Memory B cell (primary cell): ENCODE measurements at regions not wholly inside any gene's neighbourhood (a gene's known extent, or its start where the extent isn't known, plus 50 kb on each side); places are given as distances from the start of the nearest gene placed in this dataset.
A peak's percentile ranks its signal among the peaks of the same experiment; 100 is the strongest.

ENCODE experiments used
- ATAC-seq: fragments of 150-1000 bp; cut with Tn5 transposase; 2 replicates; pipeline ENCODE4 v1.10.0; 2021; ENCODE audit warnings: low read depth, mild to moderate bottlenecking, moderate library complexity
- DNase-seq, 2 donors: peaks; one replicate each; pipeline ENCODE4 v3.0.0; 2022; ENCODE audit warnings: low spot score in 2 of 2
- H3K27ac Mint-ChIP-seq: one replicate; pipeline ENCODE4 v1.8.0; 2022; ENCODE audit warnings: mild to moderate bottlenecking, moderate library complexity, mixed read lengths
- H3K27me3 Mint-ChIP-seq: one replicate; pipeline ENCODE4 v1.8.0; 2022; ENCODE audit warnings: mixed read lengths
- H3K36me3 Mint-ChIP-seq: one replicate; pipeline ENCODE4 v1.8.0; 2022; ENCODE audit warnings: mild to moderate bottlenecking, mixed read lengths
- H3K4me1 Mint-ChIP-seq: one replicate; pipeline ENCODE4 v1.8.0; 2022; ENCODE audit warnings: mixed read lengths
- H3K4me3 Mint-ChIP-seq: one replicate; pipeline ENCODE4 v1.8.0; 2022; ENCODE audit warnings: mild to moderate bottlenecking, moderate library complexity, mixed read lengths
- H3K9me3 Mint-ChIP-seq: one replicate; pipeline ENCODE4 v1.8.0; 2022; ENCODE audit warnings: mixed read lengths

DNA sequence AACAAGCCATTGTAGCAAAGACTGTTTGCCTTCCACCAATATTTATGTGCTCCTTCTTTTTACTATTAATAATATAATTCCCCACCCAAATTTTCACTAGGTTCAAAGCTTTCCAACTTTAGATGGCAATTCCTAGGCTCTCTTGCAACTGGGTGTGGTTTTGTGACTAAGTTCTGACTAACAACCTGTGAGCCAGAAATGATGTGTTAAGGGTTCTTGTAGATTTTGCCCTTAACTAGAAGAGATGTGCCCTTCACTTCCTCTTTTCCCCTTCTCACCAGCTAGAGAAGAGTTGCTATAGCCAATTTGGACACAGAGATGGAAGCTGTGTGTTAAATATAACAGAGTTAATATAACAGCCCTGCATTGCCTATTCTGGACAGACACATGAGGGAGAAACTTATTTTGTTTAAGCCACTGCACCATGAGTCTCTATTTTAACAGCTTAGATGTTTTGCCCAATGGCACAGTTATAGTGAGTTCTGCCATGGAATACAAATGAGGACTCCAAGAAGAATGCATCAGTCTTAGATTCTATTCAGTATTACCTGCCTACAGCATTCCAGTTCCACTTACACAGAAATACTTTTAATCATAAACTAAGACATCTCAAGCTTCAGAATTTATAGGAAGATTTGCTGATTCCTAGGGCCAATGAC is 216.2 kb downstream of the DUSP6 start:
- H3K36me3 Mint-ChIP-seq, result no peaks in the 10 kb centered on the region
- DNase-seq (no peak), ATAC-seq (peak; percentile 45)
- H3K27ac Mint-ChIP-seq, result no peak overlapping the region
- no peaks in the 10 kb centered on the region for H3K9me3 Mint-ChIP-seq
- no peaks in the 10 kb centered on the region for H3K4me1 Mint-ChIP-seq
- H3K4me3 Mint-ChIP-seq, result no peak overlapping the region
- no peaks in the 10 kb centered on the region for H3K27me3 Mint-ChIP-seq

DNA sequence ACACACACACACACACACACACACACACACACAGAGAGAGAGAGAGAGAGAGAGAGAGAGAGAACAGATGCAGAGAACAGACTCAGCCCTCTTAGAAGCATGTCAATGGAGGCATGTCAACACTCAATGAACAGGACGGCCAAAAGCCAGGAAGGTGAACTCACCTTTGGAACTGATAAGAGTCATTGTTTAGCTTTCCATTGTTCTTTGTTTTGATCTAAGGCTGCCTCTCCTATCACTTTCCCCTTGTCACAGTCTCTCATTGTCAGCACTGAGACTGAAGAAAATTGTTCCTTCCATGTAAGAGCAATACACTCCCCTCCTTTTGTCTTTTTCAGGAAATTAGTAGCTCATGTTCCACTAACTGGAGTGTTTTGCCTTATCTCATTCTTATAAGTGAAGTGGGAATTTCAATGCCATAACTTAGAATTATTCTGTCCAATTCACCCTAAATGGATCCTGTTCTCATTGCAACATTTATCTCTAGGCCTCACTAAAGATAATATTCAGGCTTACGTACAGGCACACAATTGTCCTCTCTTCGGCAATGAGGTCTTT is 218.0 kb downstream of the DUSP6 start:
- H3K4me3 Mint-ChIP-seq, result no peak overlapping the region
- no peaks in the 10 kb centered on the region for H3K27me3 Mint-ChIP-seq
- no peaks in the 10 kb centered on the region for H3K36me3 Mint-ChIP-seq

DNA sequence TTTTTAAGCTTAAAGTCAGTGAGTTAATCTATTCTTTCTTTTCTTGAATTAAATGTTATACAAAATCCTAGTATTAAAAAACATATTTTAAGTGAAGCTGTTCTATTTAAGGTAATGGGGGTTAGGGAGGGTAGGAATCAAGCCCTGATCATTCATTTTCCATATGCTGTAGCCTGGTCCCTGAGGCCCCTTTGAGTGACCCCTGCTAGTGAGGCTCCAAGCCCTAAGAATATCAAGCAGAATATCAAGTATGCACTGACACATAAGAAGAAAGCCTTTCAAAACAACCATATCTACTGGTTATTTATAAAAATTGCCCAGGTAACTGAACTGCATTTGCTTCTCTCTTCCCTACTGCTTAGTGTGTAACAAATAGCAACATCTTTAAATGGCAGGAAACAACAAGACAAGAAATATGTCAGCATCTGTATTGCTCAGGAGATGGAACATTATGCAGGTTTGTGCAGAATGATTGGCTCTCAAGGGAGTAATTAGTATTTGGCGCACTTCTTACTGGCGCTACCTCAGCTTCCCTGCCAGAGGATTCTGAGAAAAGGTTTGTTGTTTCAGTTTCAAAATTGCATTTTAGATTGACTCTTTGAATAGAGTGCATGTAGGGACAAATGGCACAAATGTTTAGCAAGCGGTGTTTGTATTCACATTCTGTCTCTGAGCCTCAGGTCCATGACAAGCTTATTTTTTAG is 223.0 kb downstream of the DUSP6 start:
- H3K9me3 Mint-ChIP-seq, result no peaks in the 10 kb centered on the region
- ATAC-seq (no peak), DNase-seq (no peak)
- H3K4me1 Mint-ChIP-seq, result no peaks in the 10 kb centered on the region
- no peak overlapping the region for H3K4me3 Mint-ChIP-seq
- no peaks in the 10 kb centered on the region for H3K27me3 Mint-ChIP-seq
- no peaks in the 10 kb centered on the region for H3K36me3 Mint-ChIP-seq
- no peak overlapping the region for H3K27ac Mint-ChIP-seq

More for the DNA sequence above, 218.0 kb downstream of the DUSP6 start:
- H3K4me1 Mint-ChIP-seq, result no peaks in the 10 kb centered on the region
- no peak overlapping the region for H3K27ac Mint-ChIP-seq
- ATAC-seq (no peak), DNase-seq (no peak)
- H3K9me3 Mint-ChIP-seq, result no peaks in the 10 kb centered on the region

DNA sequence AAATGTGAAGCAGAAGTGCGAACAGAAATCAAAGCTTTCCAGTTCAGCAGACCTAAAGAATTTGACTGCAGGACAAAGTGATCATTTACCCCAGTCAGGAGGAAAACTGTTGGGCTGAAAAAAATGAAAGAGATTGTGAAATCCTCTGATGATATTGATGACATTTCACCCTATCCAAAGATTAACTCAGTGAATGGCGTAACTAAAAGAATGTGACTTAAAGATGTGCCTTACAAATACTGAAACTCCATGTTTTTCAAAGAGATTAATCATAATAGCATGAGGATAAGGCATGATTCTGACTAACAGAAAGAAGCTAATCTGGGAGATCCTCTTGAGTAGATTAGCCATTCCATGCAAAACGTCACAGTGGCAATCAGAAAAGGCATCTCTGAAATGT is 225.6 kb downstream of the DUSP6 start:
- H3K36me3 Mint-ChIP-seq, result no peaks in the 10 kb centered on the region
- H3K9me3 Mint-ChIP-seq, result no peaks in the 10 kb centered on the region

DNA sequence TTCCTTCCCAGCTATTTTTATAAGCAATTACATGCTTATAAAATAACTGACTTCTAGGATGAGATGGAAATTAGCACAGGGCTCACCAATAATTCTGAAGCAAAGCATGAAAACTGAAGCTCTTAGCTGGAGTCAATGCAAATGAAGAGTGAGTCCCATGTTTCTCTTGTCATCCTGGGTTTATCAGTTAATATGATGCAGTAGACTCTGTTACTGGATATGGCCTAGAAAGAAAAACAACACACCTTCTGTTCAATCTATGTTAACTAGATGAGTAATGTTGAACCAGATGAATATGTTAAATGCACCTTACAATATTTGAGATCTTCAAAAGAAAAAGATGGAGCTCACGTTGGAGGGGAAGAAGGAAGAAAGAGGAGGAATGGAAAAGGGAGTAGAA is 229.4 kb downstream of the DUSP6 start:
- ATAC-seq (no peak), DNase-seq (no peak)
- Mint-ChIP-seq H3K9me3 (no peaks in the 10 kb centered on the region), H3K27me3 (no peaks in the 10 kb centered on the region), H3K4me1 (no peaks in the 10 kb centered on the region), H3K4me3 (no peak overlapping the region), H3K27ac (no peak overlapping the region), H3K36me3 (no peaks in the 10 kb centered on the region)

More for the DNA sequence above, 225.6 kb downstream of the DUSP6 start:
- no peaks in the 10 kb centered on the region for H3K27me3 Mint-ChIP-seq
- H3K4me3 Mint-ChIP-seq, result no peak overlapping the region
- H3K4me1 Mint-ChIP-seq, result no peaks in the 10 kb centered on the region
- no peak overlapping the region for H3K27ac Mint-ChIP-seq
- DNase-seq, result no peak
- no peak for ATAC-seq

DNA sequence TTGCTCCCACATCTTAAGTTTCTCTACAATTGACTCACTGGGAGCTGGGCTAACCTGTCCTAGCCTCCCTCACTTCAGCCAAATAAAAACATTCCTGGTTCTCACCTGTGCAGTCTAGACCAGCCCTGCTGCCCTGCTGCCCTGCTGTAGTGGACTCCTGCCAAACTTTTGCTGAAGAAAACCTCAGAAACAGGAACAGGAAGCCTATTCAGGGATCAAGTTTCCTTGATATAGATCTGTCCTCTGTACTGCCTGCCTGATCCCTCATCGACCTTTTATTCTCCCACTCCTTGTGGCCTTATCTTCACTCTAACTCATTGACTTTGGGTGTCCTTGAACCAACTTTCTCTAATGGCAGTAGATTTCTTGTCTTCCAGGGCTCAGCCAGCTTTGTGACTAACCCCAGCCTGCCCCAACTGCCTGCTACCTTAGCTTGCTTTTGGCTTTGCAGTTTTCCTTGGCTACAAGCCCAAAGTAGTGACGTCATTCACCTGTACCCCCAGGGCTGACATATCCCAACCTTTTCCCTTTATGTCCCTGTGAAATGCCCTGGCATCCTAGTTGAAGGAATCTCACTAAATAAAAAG is 234.8 kb downstream of the DUSP6 start:
- Mint-ChIP-seq H3K36me3 (no peaks in the 10 kb centered on the region), H3K4me3 (no peak overlapping the region), H3K27ac (no peak overlapping the region), H3K4me1 (no peaks in the 10 kb centered on the region), H3K9me3 (no peaks in the 10 kb centered on the region), H3K27me3 (peaks cover 2% of the 10 kb centered on the region)
- DNase-seq (no peak), ATAC-seq (no peak)

DNA sequence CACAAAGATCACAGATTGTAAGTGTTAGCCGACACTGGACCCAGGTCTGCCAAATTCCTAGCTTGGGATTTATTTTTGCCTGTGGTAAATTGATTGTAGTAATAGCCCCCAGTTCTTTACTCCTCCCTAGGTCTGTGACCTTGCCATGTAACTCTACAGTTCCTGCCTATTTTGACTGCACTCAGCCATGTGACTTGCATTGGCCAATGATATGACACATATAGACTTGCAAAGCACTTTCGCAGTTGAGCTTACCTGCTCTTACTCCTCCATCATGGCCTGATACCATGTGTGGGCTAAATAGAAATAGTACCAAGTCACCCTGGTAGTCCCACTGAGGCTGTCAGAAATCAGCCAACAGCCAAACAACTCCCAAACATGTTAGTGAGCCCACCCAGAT is 240.3 kb downstream of the DUSP6 start:
- Mint-ChIP-seq H3K4me1 (no peaks in the 10 kb centered on the region), H3K36me3 (no peaks in the 10 kb centered on the region), H3K27ac (no peak overlapping the region), H3K27me3 (peaks cover 2% of the 10 kb centered on the region), H3K4me3 (no peak overlapping the region), H3K9me3 (no peaks in the 10 kb centered on the region)
- ATAC-seq (no peak), DNase-seq (no peak)

DNA sequence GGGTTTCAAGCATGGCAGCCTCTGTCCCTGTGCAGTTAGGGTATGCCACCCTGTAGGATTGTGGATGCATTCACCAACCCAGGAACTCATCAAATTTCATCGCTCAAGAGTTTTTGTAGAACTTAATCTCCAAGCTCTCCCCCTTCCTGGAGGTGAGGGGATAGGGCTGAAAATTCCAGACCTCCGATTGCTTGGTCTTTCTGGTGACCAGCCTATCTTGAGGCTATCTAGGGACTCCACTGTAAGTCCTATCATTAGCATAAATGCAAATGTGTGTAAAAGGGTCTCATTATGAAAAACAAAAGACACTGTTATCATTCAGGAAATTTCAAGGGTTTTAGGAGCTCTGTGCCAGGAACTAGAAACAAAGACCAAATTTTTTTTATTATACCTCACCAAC is 244.0 kb downstream of the DUSP6 start:
- DNase-seq, result no peak
- ATAC-seq, result no peak
- Mint-ChIP-seq H3K36me3 (no peaks in the 10 kb centered on the region), H3K4me1 (no peaks in the 10 kb centered on the region), H3K4me3 (no peak overlapping the region), H3K27me3 (no peaks in the 10 kb centered on the region), H3K9me3 (no peaks in the 10 kb centered on the region), H3K27ac (no peak overlapping the region)

DNA sequence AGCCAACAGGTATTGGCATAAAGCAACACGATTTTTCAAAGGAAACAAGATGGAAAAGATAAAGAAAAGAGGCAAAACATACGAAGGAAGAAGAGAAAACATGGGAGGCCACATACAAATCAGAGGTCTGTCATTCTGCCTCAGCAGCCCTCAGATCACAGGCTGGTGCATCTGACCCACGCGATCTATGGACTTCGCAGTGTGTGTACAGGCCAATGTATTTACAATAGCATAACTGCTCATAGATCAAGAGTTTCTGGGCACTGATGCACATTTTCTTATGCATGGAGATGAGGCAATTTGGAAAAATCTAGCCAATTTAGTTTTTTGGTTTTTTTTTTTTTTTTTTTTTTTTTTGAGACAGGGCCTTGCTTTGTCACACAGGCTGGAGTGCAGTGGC is 245.4 kb downstream of the DUSP6 start:
- H3K36me3 Mint-ChIP-seq, result no peaks in the 10 kb centered on the region
- no peak overlapping the region for H3K4me3 Mint-ChIP-seq
- no peak for DNase-seq
- H3K4me1 Mint-ChIP-seq, result no peaks in the 10 kb centered on the region
- no peak for ATAC-seq
- H3K27me3 Mint-ChIP-seq, result no peaks in the 10 kb centered on the region
- no peak overlapping the region for H3K27ac Mint-ChIP-seq
- no peaks in the 10 kb centered on the region for H3K9me3 Mint-ChIP-seq

DNA sequence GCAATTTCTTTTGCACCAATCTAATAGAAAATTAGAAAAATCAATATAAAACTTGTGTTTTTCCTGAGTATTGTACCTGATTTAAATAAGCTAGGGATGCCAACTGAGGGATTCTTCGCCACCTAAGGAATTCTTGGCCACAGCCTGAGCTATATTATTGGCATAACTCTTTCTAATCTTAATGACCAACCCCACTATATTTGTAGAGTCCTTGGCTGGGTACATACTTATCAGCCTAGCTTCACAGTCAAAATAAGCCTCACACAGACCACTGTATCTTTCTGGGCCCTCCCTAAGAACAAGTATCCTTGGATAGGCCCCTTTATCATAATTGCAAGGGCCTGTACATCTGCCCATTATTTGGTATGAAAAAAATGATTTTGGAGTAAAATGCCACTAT is 247.1 kb downstream of the DUSP6 start:
- Mint-ChIP-seq H3K4me1 (no peaks in the 10 kb centered on the region), H3K4me3 (no peak overlapping the region), H3K27me3 (peaks cover under 1% of the 10 kb centered on the region), H3K36me3 (no peaks in the 10 kb centered on the region), H3K27ac (no peak overlapping the region), H3K9me3 (no peaks in the 10 kb centered on the region)
- DNase-seq, result no peak
- ATAC-seq, result no peak

DNA sequence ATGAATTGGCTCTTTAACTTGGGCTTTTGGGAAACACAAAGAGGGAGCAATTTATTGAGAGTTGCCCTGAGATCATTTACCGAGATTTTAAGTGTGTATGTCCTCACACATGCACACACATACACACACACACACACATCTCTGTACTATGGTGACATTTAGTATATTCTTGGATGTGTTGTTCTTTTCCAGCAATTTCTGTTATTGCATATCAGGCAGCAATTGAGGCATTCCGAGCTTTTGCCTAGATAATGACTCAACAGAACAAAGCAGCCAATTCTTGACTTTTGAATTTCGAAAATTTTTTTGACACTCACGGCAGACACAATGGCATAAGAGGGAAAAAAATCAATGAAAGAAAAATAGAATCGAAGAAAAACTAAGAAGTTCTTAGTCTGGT is 248.5 kb downstream of the DUSP6 start:
- Mint-ChIP-seq H3K27me3 (peaks cover 2% of the 10 kb centered on the region), H3K4me1 (no peaks in the 10 kb centered on the region), H3K36me3 (no peaks in the 10 kb centered on the region), H3K27ac (no peak overlapping the region), H3K4me3 (no peak overlapping the region), H3K9me3 (no peaks in the 10 kb centered on the region)
- ATAC-seq (no peak), DNase-seq (no peak)

DNA sequence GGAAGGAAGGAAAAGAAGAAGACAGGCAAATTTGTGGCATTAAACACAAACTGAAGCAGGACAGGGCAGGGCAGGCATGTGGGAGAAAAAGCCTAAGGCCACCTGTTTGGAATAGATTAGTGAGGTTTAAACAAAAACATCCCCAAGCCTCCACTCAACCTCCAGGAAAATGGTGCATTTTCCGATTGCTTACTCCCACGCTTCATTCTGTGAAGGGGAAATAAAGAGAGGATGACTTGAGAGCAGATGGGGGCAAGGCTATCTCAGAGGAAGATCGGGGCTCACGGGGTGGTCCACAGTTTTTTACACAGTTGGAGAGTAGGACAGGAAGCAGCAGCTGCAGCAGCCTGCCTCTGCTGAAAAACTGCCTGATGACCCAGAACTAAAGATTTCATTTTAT is 250.9 kb downstream of the DUSP6 start:
- ATAC-seq (no peak), DNase-seq (no peak)
- Mint-ChIP-seq H3K4me3 (no peak overlapping the region), H3K27me3 (peaks cover 2% of the 10 kb centered on the region), H3K36me3 (no peaks in the 10 kb centered on the region), H3K9me3 (no peaks in the 10 kb centered on the region), H3K27ac (no peak overlapping the region), H3K4me1 (no peaks in the 10 kb centered on the region)

DNA sequence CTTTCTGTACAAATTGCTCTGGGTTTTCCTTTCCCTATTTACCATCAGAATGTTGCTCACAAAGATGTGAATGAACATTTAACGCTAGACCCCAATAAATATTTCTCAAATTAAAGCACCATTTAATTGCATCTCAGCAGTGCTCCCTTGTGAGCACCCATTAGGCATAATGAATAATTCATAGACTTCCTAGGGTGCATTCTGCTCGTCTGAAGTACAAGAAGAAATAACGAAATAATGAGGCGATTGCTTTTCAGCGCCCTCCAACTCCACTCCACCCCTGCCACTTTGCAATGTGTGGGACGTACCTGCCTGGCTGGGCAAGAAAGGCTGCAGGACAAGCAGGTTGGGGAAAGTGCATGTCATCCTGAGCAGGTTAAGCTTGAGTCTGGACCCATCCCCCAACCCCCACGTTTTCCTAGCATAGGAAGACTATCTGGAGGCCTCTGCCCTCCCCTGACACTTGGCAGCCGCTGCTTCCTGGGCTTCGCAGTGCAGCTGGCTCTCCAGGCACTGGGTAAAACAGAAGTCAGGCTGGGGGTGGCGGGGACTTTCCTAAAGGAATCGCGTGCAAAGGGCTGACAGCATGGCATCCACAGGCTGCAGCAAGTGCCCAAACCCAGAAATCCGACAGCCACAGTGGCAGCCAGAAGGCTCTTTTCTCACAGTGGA is 253.7 kb downstream of the DUSP6 start:
- Mint-ChIP-seq H3K4me1 (no peaks in the 10 kb centered on the region), H3K36me3 (no peaks in the 10 kb centered on the region), H3K27ac (no peak overlapping the region), H3K9me3 (no peaks in the 10 kb centered on the region), H3K27me3 (peaks cover 2% of the 10 kb centered on the region), H3K4me3 (no peak overlapping the region)
- DNase-seq (no peak), ATAC-seq (no peak)

DNA sequence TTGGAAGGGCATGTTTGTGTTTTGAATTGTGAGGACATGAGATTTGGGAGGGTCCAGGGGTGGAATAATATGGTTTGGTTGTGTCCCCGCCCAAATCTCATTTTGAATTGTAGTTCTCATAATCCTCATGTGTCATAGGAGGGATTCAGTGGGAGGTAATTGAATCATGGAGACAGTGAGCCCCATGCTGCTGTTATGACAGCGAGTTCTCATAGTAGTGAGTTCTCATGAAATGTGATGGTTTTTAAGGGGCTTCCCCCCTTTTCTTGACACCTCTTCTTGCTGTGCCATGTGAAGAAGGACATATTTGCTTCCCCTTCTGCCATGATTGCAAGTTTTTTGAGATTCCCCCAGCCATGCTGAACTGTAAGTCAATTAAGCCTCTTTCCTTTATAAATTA is 260.0 kb downstream of the DUSP6 start:
- ATAC-seq (no peak), DNase-seq (no peak)
- no peak overlapping the region for H3K27ac Mint-ChIP-seq
- H3K4me3 Mint-ChIP-seq, result no peak overlapping the region
- peaks cover 9% of the 10 kb centered on the region for H3K36me3 Mint-ChIP-seq
- H3K9me3 Mint-ChIP-seq, result peaks cover 4% of the 10 kb centered on the region
- peaks cover 3% of the 10 kb centered on the region for H3K4me1 Mint-ChIP-seq
- peaks cover 8% of the 10 kb centered on the region for H3K27me3 Mint-ChIP-seq
